ENCODE measurements at regions not wholly inside any gene's neighbourhood (a gene's known extent, or its start where the extent isn't known, plus 50 kb on each side); places are given as distances from the start of the nearest gene placed in this dataset.

DNA sequence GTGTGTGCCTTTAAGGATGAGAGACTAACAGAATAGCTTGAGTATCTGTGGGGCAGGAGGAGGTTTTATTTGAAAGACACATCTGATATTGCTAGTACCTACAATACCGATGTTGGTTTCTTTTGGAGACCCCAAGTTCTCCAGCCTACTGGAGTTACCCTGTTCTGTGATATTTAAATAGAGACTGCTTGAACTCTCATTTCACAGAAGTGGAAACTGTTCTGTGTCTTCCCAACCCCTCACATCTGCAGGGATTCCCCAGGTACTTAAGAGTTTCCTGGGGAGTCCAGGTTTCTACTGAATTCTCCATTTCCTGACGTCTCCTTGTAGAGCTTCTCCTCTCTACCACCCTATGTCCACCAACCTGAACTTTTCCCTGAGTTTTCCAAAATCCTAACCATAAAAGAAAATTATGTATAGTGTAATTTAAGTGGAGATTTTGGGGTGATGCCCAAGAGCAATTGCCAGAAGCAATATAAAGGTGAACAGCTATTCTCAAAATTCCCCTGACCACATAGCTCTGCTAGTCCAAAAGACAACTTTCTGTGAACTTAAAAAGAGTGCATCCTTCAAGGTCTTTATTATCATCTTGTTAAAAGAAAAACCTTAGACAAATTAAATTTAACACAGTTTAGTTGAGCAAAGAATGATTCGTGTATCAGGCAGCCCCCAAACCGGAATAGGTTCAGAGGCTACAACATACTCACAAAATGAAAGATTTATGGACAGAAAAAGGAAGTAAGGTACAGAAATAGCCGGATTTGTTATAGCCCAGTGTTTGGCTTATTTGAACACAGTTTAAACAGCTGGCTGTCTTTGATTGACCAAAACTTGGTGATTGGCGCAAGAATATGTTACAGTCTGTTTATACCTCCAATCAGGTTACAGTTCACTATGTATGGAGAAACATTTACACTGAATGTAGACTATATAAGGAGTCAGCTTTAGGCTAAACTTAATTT is 373.4 kb downstream of the NUAK1 start:
- TF ChIP-seq ZFX (IDR thresholded peaks at IDR 0.05) = no peak
- TF ChIP-seq, protein P1, sequence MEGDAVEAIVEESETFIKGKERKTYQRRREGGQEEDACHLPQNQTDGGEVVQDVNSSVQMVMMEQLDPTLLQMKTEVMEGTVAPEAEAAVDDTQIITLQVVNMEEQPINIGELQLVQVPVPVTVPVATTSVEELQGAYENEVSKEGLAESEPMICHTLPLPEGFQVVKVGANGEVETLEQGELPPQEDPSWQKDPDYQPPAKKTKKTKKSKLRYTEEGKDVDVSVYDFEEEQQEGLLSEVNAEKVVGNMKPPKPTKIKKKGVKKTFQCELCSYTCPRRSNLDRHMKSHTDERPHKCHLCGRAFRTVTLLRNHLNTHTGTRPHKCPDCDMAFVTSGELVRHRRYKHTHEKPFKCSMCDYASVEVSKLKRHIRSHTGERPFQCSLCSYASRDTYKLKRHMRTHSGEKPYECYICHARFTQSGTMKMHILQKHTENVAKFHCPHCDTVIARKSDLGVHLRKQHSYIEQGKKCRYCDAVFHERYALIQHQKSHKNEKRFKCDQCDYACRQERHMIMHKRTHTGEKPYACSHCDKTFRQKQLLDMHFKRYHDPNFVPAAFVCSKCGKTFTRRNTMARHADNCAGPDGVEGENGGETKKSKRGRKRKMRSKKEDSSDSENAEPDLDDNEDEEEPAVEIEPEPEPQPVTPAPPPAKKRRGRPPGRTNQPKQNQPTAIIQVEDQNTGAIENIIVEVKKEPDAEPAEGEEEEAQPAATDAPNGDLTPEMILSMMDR (IDR thresholded peaks at IDR 0.05 in 2 of 3, conservative IDR thresholded peaks at IDR 0.05 in 1 of 3; ENCODE audit: borderline replicate concordance in 1 of 3, insufficient read depth in 1 of 3, low read depth in 2 of 3, low read length in 2 of 3) = no peak
- no peak for TF ChIP-seq POLR2AphosphoS5 (IDR thresholded peaks at IDR 0.05; ENCODE audit: low read depth, low read length)
